Mononuclear cell (primary cell): ENCODE measurements at regions not wholly inside any gene's neighbourhood (a gene's known extent, or its start where the extent isn't known, plus 50 kb on each side); places are given as distances from the start of the nearest gene placed in this dataset.

Source experiments
- H3K27me3 ChIP-seq: 2 replicates; pipeline ENCODE4 v1.6.0; 2011; ENCODE audit warnings: low read length, control low read depth; ENCODE audit not compliant: insufficient read depth
- H3K4me1 ChIP-seq: 2 replicates; pipeline ENCODE4 v1.5.1; 2011; ENCODE audit warnings: mild to moderate bottlenecking, low read length, control low read depth; ENCODE audit not compliant: insufficient read depth
- H3K4me3 ChIP-seq: 2 replicates; pipeline ENCODE4 v1.5.1; 2011; ENCODE audit warnings: mild to moderate bottlenecking, low read length, moderate library complexity
- H3K9me3 ChIP-seq: 2 replicates; pipeline ENCODE4 v1.5.1; 2011; ENCODE audit warnings: low read depth, mild to moderate bottlenecking, control low read depth, low read length

DNA sequence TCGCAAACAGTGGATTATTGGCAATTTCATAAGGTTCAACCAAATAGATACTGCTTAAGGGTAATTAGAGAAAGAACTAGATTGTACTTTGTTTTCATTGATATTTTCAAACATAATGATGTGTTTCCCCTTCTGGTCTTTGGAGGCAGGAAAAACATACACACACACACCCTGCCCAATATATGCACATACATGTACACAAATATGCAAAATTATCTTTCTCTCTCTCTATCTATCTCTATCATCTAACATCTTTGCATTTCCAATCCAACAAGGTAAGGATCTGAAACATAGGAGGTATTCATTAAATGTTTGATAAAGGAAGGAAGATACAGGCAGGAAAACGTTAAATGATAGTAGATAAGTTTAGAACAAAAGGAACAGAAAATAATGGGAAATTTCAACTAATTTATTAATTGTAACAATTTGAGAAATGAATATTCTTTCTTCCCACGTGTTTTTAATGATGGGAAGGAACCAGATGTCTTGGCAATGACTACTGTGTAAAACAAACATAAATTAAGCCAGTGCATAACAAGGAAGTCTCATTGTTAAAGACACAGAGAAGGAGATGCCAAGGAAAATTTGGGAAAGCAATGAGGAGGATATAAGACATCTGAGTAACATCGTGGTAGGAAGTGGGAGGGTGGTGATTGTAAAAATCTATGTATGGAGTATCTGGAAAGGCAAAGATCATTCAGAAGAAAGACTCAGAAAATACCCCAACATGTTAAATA is 532.1 kb downstream of the GBA3 start:
- Histone ChIP-seq H3K4me3 (no peak overlapping the region), H3K9me3 (no peaks in the 10 kb centered on the region), H3K27me3 (no peaks in the 10 kb centered on the region), H3K4me1 (no peaks in the 10 kb centered on the region)

- H3K27me3 ChIP-seq: no peaks in the 10 kb centered on the region
- no peaks in the 10 kb centered on the region for H3K9me3 ChIP-seq
- H3K4me3 ChIP-seq: no peak overlapping the region
- no peaks in the 10 kb centered on the region for H3K4me1 ChIP-seq
Observed at GRCh38 chr4:23220911-23221310, 528.2 kb downstream of the GBA3 start.

- Histone ChIP-seq H3K27me3 (no peaks in the 10 kb centered on the region), H3K9me3 (no peaks in the 10 kb centered on the region), H3K4me3 (no peak overlapping the region), H3K4me1 (no peaks in the 10 kb centered on the region)
Observed at GRCh38 chr4:23219779-23220408, 527.2 kb downstream of the GBA3 start.

- Histone ChIP-seq H3K4me1 (no peaks in the 10 kb centered on the region), H3K4me3 (no peak overlapping the region), H3K9me3 (no peaks in the 10 kb centered on the region), H3K27me3 (no peaks in the 10 kb centered on the region)
Observed at GRCh38 chr4:23213198-23213597, 520.5 kb downstream of the GBA3 start.

GRCh38 chr4:23212558-23212957 is 519.8 kb downstream of the GBA3 start:
- no peaks in the 10 kb centered on the region for H3K9me3 ChIP-seq
- no peak overlapping the region for H3K4me3 ChIP-seq
- H3K27me3 ChIP-seq: no peaks in the 10 kb centered on the region
- no peaks in the 10 kb centered on the region for H3K4me1 ChIP-seq

GRCh38 chr4:23207059-23207458 is 514.3 kb downstream of the GBA3 start:
- Histone ChIP-seq H3K4me1 (no peaks in the 10 kb centered on the region), H3K4me3 (no peak overlapping the region), H3K9me3 (no peaks in the 10 kb centered on the region), H3K27me3 (no peaks in the 10 kb centered on the region)

DNA sequence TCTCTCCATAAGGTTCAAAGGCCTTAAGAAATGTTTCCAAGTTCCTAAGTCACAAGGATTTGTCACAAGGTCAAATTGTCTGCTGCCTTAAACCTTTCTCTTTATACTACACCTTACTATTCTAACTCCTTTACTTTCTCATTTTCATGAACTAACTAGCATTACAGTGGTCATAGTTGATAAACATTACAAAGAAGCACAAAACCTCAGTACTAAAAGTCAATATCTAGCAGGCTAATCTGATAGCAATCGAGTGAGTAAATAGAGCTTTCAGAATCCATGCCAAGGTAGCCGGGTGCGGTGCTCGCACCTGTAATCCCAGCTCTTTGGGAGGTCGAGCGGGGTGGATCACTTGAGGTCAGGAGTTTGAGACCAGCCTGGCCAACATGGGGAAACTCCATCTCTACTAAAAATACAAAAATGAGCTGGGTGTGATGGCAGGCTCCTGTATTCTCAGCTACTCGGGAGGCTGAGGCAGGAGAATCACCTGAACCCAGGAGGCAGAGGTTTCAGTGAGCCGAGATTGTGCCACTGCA is 510.0 kb downstream of the GBA3 start:
- no peak overlapping the region for H3K4me3 ChIP-seq

DNA sequence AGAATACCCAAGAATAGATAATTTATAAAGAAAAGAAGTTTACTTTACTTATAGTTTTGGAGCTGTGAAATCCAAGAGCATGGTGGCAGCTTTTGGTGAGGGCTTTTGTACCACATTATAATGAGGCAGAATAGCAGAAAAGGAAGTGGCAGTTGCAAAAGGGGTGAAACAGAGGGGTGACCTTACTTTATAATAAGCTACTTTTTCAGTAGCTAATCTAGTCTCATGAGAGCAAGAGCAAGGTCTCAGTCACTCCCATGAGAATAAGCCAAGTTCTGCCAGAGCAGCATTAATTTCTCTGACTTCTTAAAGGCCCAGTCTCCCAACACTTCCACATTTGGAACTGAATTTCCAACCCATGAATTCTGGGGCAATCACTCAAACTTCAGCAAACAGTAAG is 502.0 kb downstream of the GBA3 start:
- Histone ChIP-seq H3K4me1 (no peaks in the 10 kb centered on the region), H3K4me3 (no peak overlapping the region), H3K27me3 (no peaks in the 10 kb centered on the region), H3K9me3 (no peaks in the 10 kb centered on the region)

More for the DNA sequence above, 510.0 kb downstream of the GBA3 start:
- no peaks in the 10 kb centered on the region for H3K9me3 ChIP-seq
- no peaks in the 10 kb centered on the region for H3K27me3 ChIP-seq
- no peaks in the 10 kb centered on the region for H3K4me1 ChIP-seq

DNA sequence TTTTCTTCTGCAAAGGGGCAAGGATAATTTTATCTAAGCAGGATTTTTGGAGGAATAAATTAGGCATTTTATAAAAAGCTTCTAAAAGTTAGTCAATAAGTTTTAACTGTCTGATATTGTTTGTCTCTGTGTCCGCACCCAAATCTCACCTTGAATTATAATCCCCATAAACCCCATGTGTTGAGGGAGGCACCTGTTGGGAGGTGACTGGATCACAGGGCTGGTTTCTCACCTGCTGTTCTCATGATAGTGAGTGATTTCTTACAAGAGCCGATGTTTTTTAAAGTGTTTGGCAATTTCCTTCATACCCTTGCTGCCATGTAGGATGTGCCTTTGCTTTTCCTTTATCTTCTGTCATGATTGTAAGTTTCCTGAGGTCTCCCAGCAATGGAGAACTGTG is 481.4 kb downstream of the GBA3 start:
- H3K9me3 ChIP-seq: no peaks in the 10 kb centered on the region
- H3K4me3 ChIP-seq: no peak overlapping the region
- no peaks in the 10 kb centered on the region for H3K27me3 ChIP-seq
- H3K4me1 ChIP-seq: no peaks in the 10 kb centered on the region

DNA sequence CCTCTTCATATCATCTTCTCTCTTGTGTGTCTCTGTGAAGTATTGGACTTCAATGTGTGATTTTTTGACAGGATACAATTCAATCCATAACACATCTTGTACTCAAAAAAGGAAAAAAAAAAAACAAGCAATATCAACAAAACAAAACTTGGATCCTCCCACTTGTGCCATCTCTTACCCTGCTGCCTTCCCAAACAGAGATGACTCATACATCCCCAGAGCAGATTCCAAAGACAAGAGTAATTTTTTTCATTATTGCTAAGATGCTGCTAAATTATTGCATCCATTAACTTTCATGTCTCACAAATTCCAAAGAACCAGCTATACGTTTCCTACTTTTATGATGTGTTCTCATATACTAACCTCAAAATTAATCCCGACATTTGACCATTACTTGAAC is 479.2 kb downstream of the GBA3 start:
- no peak overlapping the region for H3K4me3 ChIP-seq
- H3K9me3 ChIP-seq: no peaks in the 10 kb centered on the region
- H3K27me3 ChIP-seq: no peaks in the 10 kb centered on the region
- H3K4me1 ChIP-seq: no peaks in the 10 kb centered on the region

DNA sequence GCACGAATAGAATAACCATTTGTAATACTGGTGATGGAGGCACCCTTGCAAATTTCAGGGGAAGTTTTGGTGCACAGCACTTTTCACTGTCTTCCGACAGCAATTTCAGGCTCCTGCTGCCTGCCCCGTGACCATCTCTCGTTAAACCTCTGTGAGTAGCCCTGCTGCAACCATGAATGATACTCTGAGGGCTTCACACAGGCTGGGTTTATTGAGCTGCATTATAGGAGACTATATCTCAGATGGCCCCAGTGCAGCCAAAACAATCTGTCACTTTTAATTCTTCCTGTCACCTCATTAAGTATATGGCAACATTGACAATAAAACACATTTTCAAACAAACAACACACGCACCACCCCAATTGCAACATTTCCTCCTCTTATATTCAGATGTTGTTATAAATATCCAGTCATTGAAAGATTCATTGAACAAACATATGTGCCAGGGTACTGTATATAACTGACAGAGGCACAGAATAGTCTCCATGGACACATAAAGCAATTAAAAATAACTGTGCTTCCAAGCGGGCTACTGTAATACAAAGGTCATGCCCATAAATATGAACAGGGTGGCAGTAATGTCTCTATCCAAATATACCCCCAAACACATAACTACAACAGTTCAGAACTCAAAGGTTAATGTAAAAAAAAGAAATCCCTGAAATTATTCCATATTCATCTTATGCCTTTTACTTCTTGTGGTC is 477.0 kb downstream of the GBA3 start:
- Histone ChIP-seq H3K4me3 (no peak overlapping the region), H3K4me1 (no peaks in the 10 kb centered on the region), H3K9me3 (no peaks in the 10 kb centered on the region), H3K27me3 (no peaks in the 10 kb centered on the region)

- no peaks in the 10 kb centered on the region for H3K9me3 ChIP-seq
- no peaks in the 10 kb centered on the region for H3K27me3 ChIP-seq
- H3K4me1 ChIP-seq: no peaks in the 10 kb centered on the region
- no peak overlapping the region for H3K4me3 ChIP-seq
Observed at GRCh38 chr4:23166919-23167318, 474.2 kb downstream of the GBA3 start.

GRCh38 chr4:23166407-23166806 is 473.7 kb downstream of the GBA3 start:
- Histone ChIP-seq H3K27me3 (no peaks in the 10 kb centered on the region), H3K4me3 (no peak overlapping the region), H3K9me3 (no peaks in the 10 kb centered on the region), H3K4me1 (no peaks in the 10 kb centered on the region)

GRCh38 chr4:23165669-23166068 is 472.9 kb downstream of the GBA3 start:
- no peaks in the 10 kb centered on the region for H3K4me1 ChIP-seq
- no peak overlapping the region for H3K4me3 ChIP-seq
- H3K27me3 ChIP-seq: no peaks in the 10 kb centered on the region
- H3K9me3 ChIP-seq: no peaks in the 10 kb centered on the region

- H3K4me3 ChIP-seq: no peak overlapping the region
- H3K27me3 ChIP-seq: no peaks in the 10 kb centered on the region
- H3K9me3 ChIP-seq: no peaks in the 10 kb centered on the region
- no peaks in the 10 kb centered on the region for H3K4me1 ChIP-seq
Observed at GRCh38 chr4:23163647-23164436, 471.1 kb downstream of the GBA3 start.
